HepG2 (cell line): ENCODE measurements at regions not wholly inside any gene's neighbourhood (a gene's known extent, or its start where the extent isn't known, plus 50 kb on each side); places are given as distances from the start of the nearest gene placed in this dataset.

Experiments used
- ATAC-seq: fragments of 200-7000 bp; cut with Tn5 transposase; 3 replicates; pipeline ENCODE4 v1.9.1; 2020; ENCODE audit warnings: mild to moderate bottlenecking, moderate library complexity
- BruUV-seq: library from RNA; stranded (reverse); fragments of 400-500 nt; replicated peaks from 2 replicates; lab custom pipeline; 2021; lab: Mats Ljungman, UMichigan
- CTCF ChIA-PET: fragments of 300-600 bp; formaldehyde crosslinking; extraction: SDS; loops from one replicate; lab custom pipeline; 2021; ENCODE audit warnings: low total read pairs, inconsistent platforms, low intra/inter-chr PET ratio; lab: Yijun Ruan, JAX
- POLR2A ChIA-PET: fragments of 350-600 bp; sonication (Branson Sonifier 250); formaldehyde crosslinking; loops from one replicate; lab custom pipeline; 2020; ENCODE audit warnings: antibody characterized with exemption, inconsistent platforms; lab: Yijun Ruan, JAX
- DNase-seq: peaks from one replicate; pipeline ENCODE4 v3.0.0-alpha.2; 2015; ENCODE audit warnings: low spot score
- FAIRE-seq: peaks from 3 replicates; lab custom pipeline; 2011; peaks lifted over from hg19 to GRCh38; lab: Jason Lieb, UNC
- H2AFZ ChIP-seq: one replicate; pipeline ENCODE4 v1.6.1; 2011; ENCODE audit warnings: low read length, inconsistent platforms
- H3K27ac ChIP-seq: fragments of 300-600 bp; 3 replicates; pipeline ENCODE4 v1.8.0; 2011; ENCODE audit warnings: mixed run types, mild to moderate bottlenecking, mixed read lengths, low read length, inconsistent platforms; ENCODE audit not compliant: insufficient read depth; ENCODE audit errors: extremely low read length
- H3K27me3 ChIP-seq, 2 experiments: fragments of 200-600 bp in 1 of 2; 2 replicates in 1 of 2; 3 replicates in 1 of 2; pipeline versions ENCODE4 v1.6.0 to v1.8.0; 2011; ENCODE audit warnings: low read length in 2 of 2, mild to moderate bottlenecking in 2 of 2, moderate library complexity in 2 of 2, inconsistent platforms in 1 of 2; ENCODE audit not compliant: insufficient read depth in 2 of 2, control insufficient read depth in 1 of 2
- H3K36me3 ChIP-seq, 2 experiments: fragments of 200-600 bp in 1 of 2; replicated peaks in 1 of 2; 2 replicates in 1 of 2; 3 replicates in 1 of 2; pipeline versions ENCODE4 v1.5.1 to v1.8.0; 2011; ENCODE audit warnings: low read length in 2 of 2, inconsistent platforms in 1 of 2; ENCODE audit not compliant: insufficient read depth in 2 of 2, control insufficient read depth in 1 of 2
- H3K4me1 ChIP-seq: 2 replicates; pipeline ENCODE4 v1.5.1; 2012; ENCODE audit warnings: low read length, inconsistent platforms; ENCODE audit not compliant: insufficient read depth
- H3K4me2 ChIP-seq: 2 replicates; pipeline ENCODE4 v1.6.0; 2011; ENCODE audit warnings: low read depth, low read length, inconsistent platforms
- H3K4me3 ChIP-seq, 3 experiments: fragments of 200-600 bp in 1 of 3; sonication (generic), shearing (Covaris generic) in 1 of 3; replicated peaks in 1 of 3; 2 replicates each; pipeline ENCODE4 v1.5.1; 2011 to 2016; ENCODE audit warnings: low read length in 3 of 3, inconsistent platforms in 2 of 3, low read depth in 2 of 3, mild to moderate bottlenecking in 2 of 3, control low read depth in 1 of 3, mixed read lengths in 1 of 3; ENCODE audit not compliant: insufficient read depth in 1 of 3
- H3K79me2 ChIP-seq: one replicate; pipeline ENCODE4 v1.6.1; 2011; ENCODE audit warnings: low read length, inconsistent platforms; ENCODE audit not compliant: insufficient read depth
- H3K9ac ChIP-seq: 2 replicates; pipeline ENCODE4 v1.6.0; 2011; ENCODE audit warnings: mild to moderate bottlenecking, low read depth, low read length, inconsistent platforms; ENCODE audit not compliant: insufficient read depth
- H3K9me3 ChIP-seq: 2 replicates; pipeline ENCODE4 v1.5.1; 2012; ENCODE audit warnings: mild to moderate bottlenecking, low read length
- H4K20me1 ChIP-seq: 2 replicates; pipeline ENCODE4 v1.6.0; 2011; ENCODE audit warnings: inconsistent platforms, mild to moderate bottlenecking, low read length, moderate library complexity; ENCODE audit not compliant: insufficient read depth
- ATF7 ChIP-seq, 2 experiments: fragments of 450-650 bp in 1 of 2; sonication (generic) in 1 of 2; formaldehyde crosslinking in 1 of 2; IDR thresholded peaks; 2 replicates each; pipeline versions ENCODE4 v1.4.0 to v1.6.1; 2016 to 2020; ENCODE audit warnings: antibody characterized with exemption in 1 of 2, mild to moderate bottlenecking in 1 of 2, missing genetic modification reagents in 1 of 2
- FOSL2 ChIP-seq: sonication (generic); formaldehyde crosslinking; IDR thresholded peaks from 2 replicates; pipeline ENCODE4 v1.4.0; 2020; ENCODE audit warnings: missing genetic modification reagents
- NFRKB ChIP-seq: fragments of 450-650 bp; IDR thresholded peaks from 2 replicates; pipeline ENCODE4 v1.6.1; 2017
- TMF1 ChIP-seq: sonication (generic); formaldehyde crosslinking; IDR thresholded peaks from 2 replicates; pipeline ENCODE4 v1.8.1; 2022; ENCODE audit warnings: low read depth, missing genetic modification reagents
- ZNF264 ChIP-seq: sonication (generic); formaldehyde crosslinking; IDR thresholded peaks from 2 replicates; pipeline ENCODE4 v1.4.0; 2020; ENCODE audit warnings: missing genetic modification reagents
- ZNF296 ChIP-seq: sonication (generic); formaldehyde crosslinking; conservative IDR thresholded peaks from 2 replicates; pipeline ENCODE4 v1.5.0; 2020; ENCODE audit warnings: mild to moderate bottlenecking, missing genetic modification reagents
- ZNF619 ChIP-seq: sonication (generic); formaldehyde crosslinking; IDR thresholded peaks from 2 replicates; pipeline ENCODE4 v1.4.0; 2020; ENCODE audit warnings: mild to moderate bottlenecking, missing genetic modification reagents
- ZNF737 ChIP-seq: sonication (generic); formaldehyde crosslinking; IDR thresholded peaks from 2 replicates; pipeline ENCODE4 v1.5.0; 2020; ENCODE audit warnings: missing genetic modification reagents, mild to moderate bottlenecking, borderline replicate concordance
- ZSCAN21 ChIP-seq: sonication (generic); formaldehyde crosslinking; IDR thresholded peaks from 2 replicates; pipeline ENCODE4 v1.8.0; 2022; ENCODE audit warnings: mild to moderate bottlenecking, missing genetic modification reagents, moderate library complexity, borderline replicate concordance
- WGBS: methylation state at CpG from one replicate; pipeline ENCODE4 v1.1.6; 2017; ENCODE audit warnings: low lambda C conversion rate; 5-methylcytosine and 5-hydroxymethylcytosine counted together
- in situ Hi-C: cut with HindIII; loops from 2 replicates; pipeline ENCODE4 v1.10.0; 2017; ENCODE audit warnings: low pct_unique_long_range_greater_than_20kb; ENCODE audit not compliant: extremely low pct_ligation_motif_present
- intact Hi-C: fragments of 100-400 bp; cut with micrococcal nuclease; formaldehyde crosslinking; loops from one replicate; pipeline ENCODE4 v1.10.0; 2022; ENCODE audit not compliant: unreplicated experiment
- TF ChIP-seq, protein P1 (sequence below): sonication (generic); formaldehyde crosslinking; IDR thresholded peaks from 2 replicates; pipeline ENCODE4 v1.5.1; 2020; ENCODE audit warnings: missing genetic modification reagents, mild to moderate bottlenecking, borderline replicate concordance
- TF ChIP-seq, protein P2 (sequence below): sonication (generic); formaldehyde crosslinking; IDR thresholded peaks from 2 replicates; pipeline ENCODE4 v1.4.0; 2020; ENCODE audit warnings: missing genetic modification reagents, borderline replicate concordance
- TF ChIP-seq, protein P3 (sequence below), 2 experiments: sonication (generic) in 1 of 2; formaldehyde crosslinking in 1 of 2; IDR thresholded peaks; 2 replicates each; pipeline versions ENCODE4 v1.4.0 to v1.6.1; 2018 to 2020; ENCODE audit warnings: missing genetic modification reagents in 2 of 2, borderline replicate concordance in 1 of 2, low read depth in 1 of 2, mild to moderate bottlenecking in 1 of 2, missing biosample characterization in 1 of 2

DNA sequence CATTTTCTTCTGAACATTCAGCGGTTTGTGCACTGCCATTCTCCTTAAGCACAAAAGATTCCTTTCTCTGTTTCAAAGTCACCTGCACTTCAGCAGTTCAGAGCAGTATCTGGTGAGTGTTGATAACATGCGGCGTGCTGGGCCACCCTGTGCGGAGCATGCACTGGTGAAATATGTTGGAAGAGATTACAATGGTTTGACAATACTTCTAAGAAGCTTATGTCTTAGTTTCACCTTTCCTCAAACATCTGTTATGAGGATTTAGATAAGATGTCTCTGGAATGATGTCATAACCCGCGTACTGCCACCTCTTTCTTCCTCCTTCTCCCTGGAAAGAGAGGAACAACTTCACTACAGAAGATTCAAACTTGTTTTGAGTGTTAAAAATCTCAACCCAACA is 650.3 kb downstream of the AJAP1 start:
- no peak for ATAC-seq

DNA sequence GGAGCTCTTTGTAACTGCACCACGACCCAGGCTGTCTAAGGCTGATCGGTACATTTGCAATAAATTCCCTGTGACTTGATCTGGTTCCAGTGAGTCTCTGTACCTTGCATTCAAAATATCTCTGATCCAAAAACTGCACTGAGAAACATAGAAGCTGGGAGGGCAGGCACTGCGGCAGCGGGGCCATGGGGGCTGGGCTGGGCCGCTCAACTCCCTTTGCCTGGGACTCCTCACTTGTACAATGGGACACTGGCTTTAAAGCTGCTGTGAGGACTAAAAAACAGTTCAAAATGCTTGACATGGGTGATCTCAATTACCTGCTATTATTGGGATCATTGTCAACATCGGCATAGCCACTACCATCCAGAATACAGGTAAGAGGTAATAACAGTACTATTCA is 644.0 kb downstream of the AJAP1 start:
- Histone ChIP-seq H2AFZ (no peak overlapping the region), H3K4me2 (no peak overlapping the region), H3K79me2 (no peaks in the 10 kb centered on the region), H3K9me3 (peaks cover 6% of the 10 kb centered on the region), H3K27ac (no peak overlapping the region), H4K20me1 (no peaks in the 10 kb centered on the region), H3K4me1 (no peaks in the 10 kb centered on the region), H3K4me3 (no peak overlapping the region), H3K27me3 (peaks cover 0 to 10% of the 10 kb centered on the region in 2 experiments; a peak in 3 of 5 replicates), H3K36me3 (no peaks in the 10 kb centered on the region), H3K9ac (no peak overlapping the region)
- DNase-seq, result no peak
- intact Hi-C loops (no loop called here), in situ Hi-C loops (no loop called here)
- FAIRE-seq, result no peak
- POLR2A ChIA-PET, result no interaction called here
- CTCF ChIA-PET, result no interaction called here
- WGBS, result 5% methylated on average over 6 of the region's 6 CpGs
- no TSS peak for BruUV-seq
- ATAC-seq, result no peak
- TF ChIP-seq ZSCAN21 (CRISPR knock-in tag) (no peak), ZNF737 (CRISPR knock-in tag) (no peak), NFRKB (no peak), ZNF619 (CRISPR knock-in tag) (no peak)
- TF ChIP-seq, protein P1, sequence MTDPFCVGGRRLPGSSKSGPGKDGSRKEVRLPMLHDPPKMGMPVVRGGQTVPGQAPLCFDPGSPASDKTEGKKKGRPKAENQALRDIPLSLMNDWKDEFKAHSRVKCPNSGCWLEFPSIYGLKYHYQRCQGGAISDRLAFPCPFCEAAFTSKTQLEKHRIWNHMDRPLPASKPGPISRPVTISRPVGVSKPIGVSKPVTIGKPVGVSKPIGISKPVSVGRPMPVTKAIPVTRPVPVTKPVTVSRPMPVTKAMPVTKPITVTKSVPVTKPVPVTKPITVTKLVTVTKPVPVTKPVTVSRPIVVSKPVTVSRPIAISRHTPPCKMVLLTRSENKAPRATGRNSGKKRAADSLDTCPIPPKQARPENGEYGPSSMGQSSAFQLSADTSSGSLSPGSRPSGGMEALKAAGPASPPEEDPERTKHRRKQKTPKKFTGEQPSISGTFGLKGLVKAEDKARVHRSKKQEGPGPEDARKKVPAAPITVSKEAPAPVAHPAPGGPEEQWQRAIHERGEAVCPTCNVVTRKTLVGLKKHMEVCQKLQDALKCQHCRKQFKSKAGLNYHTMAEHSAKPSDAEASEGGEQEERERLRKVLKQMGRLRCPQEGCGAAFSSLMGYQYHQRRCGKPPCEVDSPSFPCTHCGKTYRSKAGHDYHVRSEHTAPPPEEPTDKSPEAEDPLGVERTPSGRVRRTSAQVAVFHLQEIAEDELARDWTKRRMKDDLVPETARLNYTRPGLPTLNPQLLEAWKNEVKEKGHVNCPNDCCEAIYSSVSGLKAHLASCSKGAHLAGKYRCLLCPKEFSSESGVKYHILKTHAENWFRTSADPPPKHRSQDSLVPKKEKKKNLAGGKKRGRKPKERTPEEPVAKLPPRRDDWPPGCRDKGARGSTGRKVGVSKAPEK (CRISPR knock-in tag), result no peak
- TF ChIP-seq, protein P2, sequence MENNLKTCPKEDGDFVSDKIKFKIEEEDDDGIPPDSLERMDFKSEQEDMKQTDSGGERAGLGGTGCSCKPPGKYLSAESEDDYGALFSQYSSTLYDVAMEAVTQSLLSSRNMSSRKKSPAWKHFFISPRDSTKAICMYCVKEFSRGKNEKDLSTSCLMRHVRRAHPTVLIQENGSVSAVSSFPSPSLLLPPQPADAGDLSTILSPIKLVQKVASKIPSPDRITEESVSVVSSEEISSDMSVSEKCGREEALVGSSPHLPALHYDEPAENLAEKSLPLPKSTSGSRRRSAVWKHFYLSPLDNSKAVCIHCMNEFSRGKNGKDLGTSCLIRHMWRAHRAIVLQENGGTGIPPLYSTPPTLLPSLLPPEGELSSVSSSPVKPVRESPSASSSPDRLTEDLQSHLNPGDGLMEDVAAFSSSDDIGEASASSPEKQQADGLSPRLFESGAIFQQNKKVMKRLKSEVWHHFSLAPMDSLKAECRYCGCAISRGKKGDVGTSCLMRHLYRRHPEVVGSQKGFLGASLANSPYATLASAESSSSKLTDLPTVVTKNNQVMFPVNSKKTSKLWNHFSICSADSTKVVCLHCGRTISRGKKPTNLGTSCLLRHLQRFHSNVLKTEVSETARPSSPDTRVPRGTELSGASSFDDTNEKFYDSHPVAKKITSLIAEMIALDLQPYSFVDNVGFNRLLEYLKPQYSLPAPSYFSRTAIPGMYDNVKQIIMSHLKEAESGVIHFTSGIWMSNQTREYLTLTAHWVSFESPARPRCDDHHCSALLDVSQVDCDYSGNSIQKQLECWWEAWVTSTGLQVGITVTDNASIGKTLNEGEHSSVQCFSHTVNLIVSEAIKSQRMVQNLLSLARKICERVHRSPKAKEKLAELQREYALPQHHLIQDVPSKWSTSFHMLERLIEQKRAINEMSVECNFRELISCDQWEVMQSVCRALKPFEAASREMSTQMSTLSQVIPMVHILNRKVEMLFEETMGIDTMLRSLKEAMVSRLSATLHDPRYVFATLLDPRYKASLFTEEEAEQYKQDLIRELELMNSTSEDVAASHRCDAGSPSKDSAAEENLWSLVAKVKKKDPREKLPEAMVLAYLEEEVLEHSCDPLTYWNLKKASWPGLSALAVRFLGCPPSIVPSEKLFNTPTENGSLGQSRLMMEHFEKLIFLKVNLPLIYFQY (CRISPR knock-in tag), result no peak

More for the DNA sequence above, 650.3 kb downstream of the AJAP1 start:
- BruUV-seq, result no TSS peak
- no peak for DNase-seq
- in situ Hi-C loops, result no loop called here
- 43% methylated on average over 6 of the region's 6 CpGs for WGBS
- TF ChIP-seq FOSL2 (CRISPR knock-in tag), result no peak
- TF ChIP-seq, protein P3, sequence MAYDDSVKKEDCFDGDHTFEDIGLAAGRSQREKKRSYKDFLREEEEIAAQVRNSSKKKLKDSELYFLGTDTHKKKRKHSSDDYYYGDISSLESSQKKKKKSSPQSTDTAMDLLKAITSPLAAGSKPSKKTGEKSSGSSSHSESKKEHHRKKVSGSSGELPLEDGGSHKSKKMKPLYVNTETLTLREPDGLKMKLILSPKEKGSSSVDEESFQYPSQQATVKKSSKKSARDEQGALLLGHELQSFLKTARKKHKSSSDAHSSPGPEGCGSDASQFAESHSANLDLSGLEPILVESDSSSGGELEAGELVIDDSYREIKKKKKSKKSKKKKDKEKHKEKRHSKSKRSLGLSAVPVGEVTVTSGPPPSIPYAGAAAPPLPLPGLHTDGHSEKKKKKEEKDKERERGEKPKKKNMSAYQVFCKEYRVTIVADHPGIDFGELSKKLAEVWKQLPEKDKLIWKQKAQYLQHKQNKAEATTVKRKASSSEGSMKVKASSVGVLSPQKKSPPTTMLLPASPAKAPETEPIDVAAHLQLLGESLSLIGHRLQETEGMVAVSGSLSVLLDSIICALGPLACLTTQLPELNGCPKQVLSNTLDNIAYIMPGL (CRISPR knock-in tag; IDR thresholded peaks at IDR 0.05; ENCODE audit: borderline replicate concordance in 1 of 2, low read depth in 1 of 2), result no peak
- no peak for TF ChIP-seq ZNF264 (CRISPR knock-in tag)
- TF ChIP-seq ZNF296, result no peak
- no peak for TF ChIP-seq TMF1 (CRISPR knock-in tag)
- 0 out of 2 replicates have a peak, but pooled peaks have one; percentile 24 for TF ChIP-seq ATF7 (IDR thresholded peaks at IDR 0.05)
- TF ChIP-seq ATF7 (CRISPR knock-in tag; IDR thresholded peaks at IDR 0.05), result no peak
- no peak overlapping the region for H3K27ac ChIP-seq
- no peak overlapping the region for H3K9ac ChIP-seq
- intact Hi-C loops, result no loop called here
- H2AFZ ChIP-seq, result no peak overlapping the region
- H3K4me3 ChIP-seq, result no peak overlapping the region
- no peaks in the 10 kb centered on the region for H3K79me2 ChIP-seq
- FAIRE-seq, result no peak
- CTCF ChIA-PET, result no interaction called here
- peaks cover 0 to 3% of the 10 kb centered on the region in 2 experiments; a peak in 1 of 5 replicates for H3K27me3 ChIP-seq
- POLR2A ChIA-PET, result no interaction called here
- peaks cover 6% of the 10 kb centered on the region for H3K9me3 ChIP-seq
- H3K36me3 ChIP-seq, result no peaks in the 10 kb centered on the region
- no peak overlapping the region for H3K4me2 ChIP-seq
- no peaks in the 10 kb centered on the region for H4K20me1 ChIP-seq
- no peaks in the 10 kb centered on the region for H3K4me1 ChIP-seq
